ENCODE measurements at regions not wholly inside any gene's neighbourhood (a gene's known extent, or its start where the extent isn't known, plus 50 kb on each side); places are given as distances from the start of the nearest gene placed in this dataset.

- Histone ChIP-seq H3K27me3 (no peaks in the 10 kb centered on the region), H3K4me1 (no peaks in the 10 kb centered on the region), H3K27ac (no peak overlapping the region), H3K9me3 (no peaks in the 10 kb centered on the region), H3K4me3 (no peak overlapping the region), H3K36me3 (no peaks in the 10 kb centered on the region)
- TF ChIP-seq POLR2A (IDR thresholded peaks at IDR 0.05) = no peak
- TF ChIP-seq CTCF (IDR thresholded peaks at IDR 0.05) = no peak
- 84% methylated on average over 6 of the region's 8 CpGs for WGBS (ENCODE audit: insufficient coverage, low coverage, low lambda C conversion rate, missing lambda C conversion rate)
- DNase-seq (no peak), ATAC-seq (peak in 2 of 4 donors; percentile 35 to 41)
- intact Hi-C loops (cut with DNase I) = no loop called here
These were observed 209.7 kb upstream of the BMP4 start for GRCh38 chr14:54166049-54166950.

GRCh38 chr14:54168489-54168888 lies 211.9 kb upstream of the BMP4 start:
- Histone ChIP-seq H3K36me3 (no peaks in the 10 kb centered on the region), H3K9me3 (no peaks in the 10 kb centered on the region), H3K4me1 (peaks cover 0 to 4% (median 0%) of the 10 kb centered on the region in 4 donors), H3K27ac (no peak overlapping the region), H3K27me3 (no peaks in the 10 kb centered on the region), H3K4me3 (no peak overlapping the region)
- ATAC-seq (no peak), DNase-seq (no peak)
- WGBS (ENCODE audit: insufficient coverage, low coverage, low lambda C conversion rate, missing lambda C conversion rate) = 77% methylated on average over 4 of the region's 4 CpGs
- intact Hi-C loops (cut with DNase I) = no loop called here
- TF ChIP-seq POLR2A (IDR thresholded peaks at IDR 0.05) = no peak
- TF ChIP-seq CTCF (IDR thresholded peaks at IDR 0.05) = no peak

- 30% methylated on average over 4 of the region's 4 CpGs for WGBS (ENCODE audit: insufficient coverage, low coverage, low lambda C conversion rate, missing lambda C conversion rate)
- Histone ChIP-seq H3K27ac (no peak overlapping the region), H3K4me3 (no peak overlapping the region), H3K36me3 (no peaks in the 10 kb centered on the region), H3K9me3 (no peaks in the 10 kb centered on the region), H3K4me1 (peaks cover 0 to 4% (median 0%) of the 10 kb centered on the region in 4 donors), H3K27me3 (no peaks in the 10 kb centered on the region)
- intact Hi-C loops (cut with DNase I) = no loop called here
- ATAC-seq (peak in 1 of 4 donors; percentile 50), DNase-seq (no peak)
- TF ChIP-seq CTCF (IDR thresholded peaks at IDR 0.05) (no peak), POLR2A (IDR thresholded peaks at IDR 0.05) (no peak)
These were observed 212.8 kb upstream of the BMP4 start for GRCh38 chr14:54169254-54169924.

GRCh38 chr14:54170301-54170700 lies 213.7 kb upstream of the BMP4 start:
- Histone ChIP-seq H3K36me3 (no peaks in the 10 kb centered on the region), H3K27ac (no peak overlapping the region), H3K4me1 (peaks cover 0 to 4% (median 0%) of the 10 kb centered on the region in 4 donors), H3K27me3 (no peaks in the 10 kb centered on the region), H3K4me3 (no peak overlapping the region), H3K9me3 (no peaks in the 10 kb centered on the region)
- DNase-seq = no peak
- intact Hi-C loops (cut with DNase I) = no loop called here
- no peak for ATAC-seq
- TF ChIP-seq POLR2A (IDR thresholded peaks at IDR 0.05) (no peak), CTCF (IDR thresholded peaks at IDR 0.05) (no peak)

All from right lobe of liver (tissue), 6 donors.